H1 (cell line): ENCODE measurements at regions not wholly inside any gene's neighbourhood (a gene's known extent, or its start where the extent isn't known, plus 50 kb on each side); places are given as distances from the start of the nearest gene placed in this dataset.

Experiments used
- CTCF ChIA-PET: fragments of 300-600 bp; sonication (Branson Sonifier 250); formaldehyde crosslinking; loops from one replicate; lab custom pipeline; 2021; ENCODE audit not compliant: partially characterized antibody; lab: Charles Lee
- POLR2A ChIA-PET: fragments of 300-600 bp; sonication (Branson Sonifier 250); formaldehyde crosslinking; loops from one replicate; lab custom pipeline; 2021; ENCODE audit warnings: inconsistent platforms; ENCODE audit not compliant: partially characterized antibody; lab: Charles Lee
- DNase-seq, 2 experiments: peaks; one replicate each; pipeline versions ENCODE4 v3.0.0 to v3.0.0-alpha.2; 2010 to 2022; ENCODE audit warnings: low spot score in 2 of 2, low read depth in 1 of 2, mixed read lengths in 1 of 2
- FAIRE-seq: peaks from 2 replicates; lab custom pipeline; 2011; peaks lifted over from hg19 to GRCh38; lab: Jason Lieb, UNC
- H2AFZ ChIP-seq: 2 replicates; pipeline ENCODE4 v1.8.1; 2012; ENCODE audit warnings: low read length, inconsistent platforms
- H2AK5ac ChIP-seq: 2 replicates; pipeline ENCODE4 v1.6.1; 2013; ENCODE audit warnings: low read depth, low read length
- H2BK120ac ChIP-seq: replicated peaks from 2 replicates; pipeline ENCODE3; 2013; ENCODE audit warnings: low read depth, low read length, inconsistent platforms
- H2BK12ac ChIP-seq: 2 replicates; pipeline ENCODE4 v1.6.1; 2013; ENCODE audit warnings: low read depth, low read length
- H2BK15ac ChIP-seq: 2 replicates; pipeline ENCODE4 v1.6.1; 2013; ENCODE audit warnings: low read length
- H2BK20ac ChIP-seq: 2 replicates; pipeline ENCODE4 v1.6.1; 2013; ENCODE audit warnings: low read length
- H2BK5ac ChIP-seq: 2 replicates; pipeline ENCODE4 v1.6.1; 2013; ENCODE audit warnings: low read depth, low read length
- H3K14ac ChIP-seq: 2 replicates; pipeline ENCODE4 v1.6.1; 2013; ENCODE audit warnings: inconsistent platforms; ENCODE audit not compliant: insufficient read length
- H3K18ac ChIP-seq: 2 replicates; pipeline ENCODE4 v1.6.1; 2013; ENCODE audit warnings: low read length; ENCODE audit errors: extremely low read depth
- H3K23ac ChIP-seq: 2 replicates; pipeline ENCODE4 v1.6.1; 2013; ENCODE audit warnings: inconsistent platforms; ENCODE audit not compliant: insufficient read length
- H3K23me2 ChIP-seq: 2 replicates; pipeline ENCODE4 v1.6.1; 2013; ENCODE audit warnings: low read depth, low read length
- H3K27ac ChIP-seq: 2 replicates; pipeline ENCODE4 v1.6.1; 2011; ENCODE audit warnings: low read depth, low read length, inconsistent platforms
- H3K27me3 ChIP-seq, 4 experiments: replicated peaks in 1 of 4; 1 replicate in 1 of 4; 2 replicates in 3 of 4; pipeline versions ENCODE4 v1.6.1 to v1.8.1; 2011 to 2013; ENCODE audit warnings: low read length in 3 of 4, mild to moderate bottlenecking in 3 of 4, inconsistent platforms in 2 of 4, mixed read lengths in 2 of 4, moderate library complexity in 1 of 4; ENCODE audit not compliant: control insufficient read depth in 3 of 4, insufficient read depth in 3 of 4; ENCODE audit errors: extremely low read depth in 1 of 4
- H3K36me3 ChIP-seq, 4 experiments: 2 replicates each; pipeline versions ENCODE4 v1.6.1 to v1.8.1; 2011 to 2013; ENCODE audit warnings: mild to moderate bottlenecking in 4 of 4, low read length in 3 of 4, moderate library complexity in 2 of 4, control low read depth in 1 of 4, inconsistent platforms in 1 of 4; ENCODE audit not compliant: insufficient read depth in 4 of 4, control insufficient read depth in 2 of 4
- H3K4ac ChIP-seq: replicated peaks from 2 replicates; pipeline ENCODE3; 2013; ENCODE audit warnings: low read length, low read depth, mixed read lengths, inconsistent platforms; ENCODE audit not compliant: insufficient read length
- H3K4me1 ChIP-seq, 4 experiments: replicated peaks in 1 of 4; 1 replicate in 1 of 4; 2 replicates in 3 of 4; pipeline versions ENCODE4 v1.6.1 to v1.8.1; 2011 to 2013; ENCODE audit warnings: low read length in 3 of 4, inconsistent platforms in 2 of 4, mixed read lengths in 1 of 4; ENCODE audit not compliant: insufficient read depth in 4 of 4, control insufficient read depth in 3 of 4
- H3K4me2 ChIP-seq, 2 experiments: 2 replicates each; pipeline versions ENCODE4 v1.6.1 to v1.8.1; 2011 to 2013; ENCODE audit warnings: low read depth in 2 of 2, low read length in 2 of 2, control low read depth in 1 of 2, inconsistent platforms in 1 of 2, mild to moderate bottlenecking in 1 of 2; ENCODE audit not compliant: insufficient read depth in 1 of 2
- H3K4me3 ChIP-seq, 4 experiments: fragments of 200-600, 300-600 bp in 1 of 4; sonication (generic), shearing (Covaris generic), sonication (Bioruptor Twin) in 1 of 4; 2 replicates each; pipeline versions ENCODE4 v1.5.1 to v1.8.1; 2011 to 2016; ENCODE audit warnings: low read length in 4 of 4, low read depth in 3 of 4, control low read depth in 2 of 4, inconsistent platforms in 2 of 4, mild to moderate bottlenecking in 2 of 4, mixed read lengths in 1 of 4, moderate library complexity in 1 of 4; ENCODE audit not compliant: insufficient read depth in 2 of 4; ENCODE audit errors: extremely low read depth in 1 of 4
- H3K56ac ChIP-seq: replicated peaks from 2 replicates; pipeline ENCODE3; 2013; ENCODE audit warnings: low read depth, mild to moderate bottlenecking, mixed read lengths, low read length, inconsistent platforms; ENCODE audit not compliant: insufficient read length
- H3K79me1 ChIP-seq: 2 replicates; pipeline ENCODE4 v1.6.1; 2013; ENCODE audit warnings: low read depth, low read length, control low read depth
- H3K79me2 ChIP-seq, 2 experiments: 2 replicates each; pipeline versions ENCODE4 v1.6.1 to v1.8.1; 2012 to 2013; ENCODE audit warnings: low read length in 2 of 2, mild to moderate bottlenecking in 2 of 2, inconsistent platforms in 1 of 2; ENCODE audit not compliant: insufficient read depth in 2 of 2, control insufficient read depth in 1 of 2
- H3K9ac ChIP-seq, 4 experiments: replicated peaks in 1 of 4; 1 replicate in 1 of 4; 2 replicates in 3 of 4; pipeline versions ENCODE4 v1.6.1 to v1.8.1; 2011 to 2013; ENCODE audit warnings: low read depth in 3 of 4, low read length in 3 of 4, control low read depth in 2 of 4, mild to moderate bottlenecking in 2 of 4, moderate library complexity in 2 of 4, inconsistent platforms in 1 of 4; ENCODE audit errors: extremely low read depth in 1 of 4
- H3K9me3 ChIP-seq, 2 experiments: 2 replicates each; pipeline versions ENCODE4 v1.6.1 to v1.8.1; 2012 to 2013; ENCODE audit warnings: mild to moderate bottlenecking in 2 of 2, moderate library complexity in 2 of 2, control low read depth in 1 of 2, inconsistent platforms in 1 of 2, low read depth in 1 of 2, low read length in 1 of 2, mixed read lengths in 1 of 2; ENCODE audit not compliant: insufficient read depth in 2 of 2
- H4K20me1 ChIP-seq, 2 experiments: replicated peaks in 1 of 2; 2 replicates each; pipeline versions ENCODE3 to v1.8.1; 2011 to 2013; ENCODE audit warnings: inconsistent platforms in 2 of 2, low read length in 2 of 2, mild to moderate bottlenecking in 1 of 2; ENCODE audit not compliant: insufficient read depth in 2 of 2, control insufficient read depth in 1 of 2
- H4K5ac ChIP-seq: 2 replicates; pipeline ENCODE4 v1.6.1; 2013; ENCODE audit warnings: low read length, low read depth, mixed read lengths, inconsistent platforms; ENCODE audit not compliant: insufficient read length
- H4K8ac ChIP-seq: 2 replicates; pipeline ENCODE4 v1.8.0; 2013; ENCODE audit warnings: mild to moderate bottlenecking, moderate library complexity, low read length, inconsistent platforms; ENCODE audit not compliant: insufficient read depth; ENCODE audit errors: extremely low read depth
- H4K91ac ChIP-seq: replicated peaks from 2 replicates; pipeline ENCODE3; 2013; ENCODE audit warnings: low read length, mixed read lengths, inconsistent platforms; ENCODE audit not compliant: insufficient read length
- BCL11A ChIP-seq, 2 experiments: IDR thresholded peaks; one replicate each; pipeline ENCODE4 v1.6.1; 2011; ENCODE audit warnings: low read depth in 2 of 2, low read length in 2 of 2, mild to moderate bottlenecking in 2 of 2
- EP300 ChIP-seq, 2 experiments: IDR thresholded peaks; 1 replicate in 1 of 2; 2 replicates in 1 of 2; pipeline ENCODE4 v1.6.1; 2011 to 2012; ENCODE audit warnings: low read depth in 2 of 2, low read length in 2 of 2, mild to moderate bottlenecking in 2 of 2, borderline replicate concordance in 1 of 2, inconsistent platforms in 1 of 2, moderate library complexity in 1 of 2
- FOSL1 ChIP-seq: IDR thresholded peaks from 2 replicates; pipeline ENCODE4 v1.6.1; 2011; ENCODE audit warnings: mild to moderate bottlenecking, low read depth, low read length, moderate library complexity; ENCODE audit not compliant: insufficient read depth
- MAFK ChIP-seq: IDR thresholded peaks from 2 replicates; pipeline ENCODE4 v1.6.1; 2012; ENCODE audit warnings: low read depth, mild to moderate bottlenecking, improper control_type of control experiment, low read length
- POLR2AphosphoS5 ChIP-seq: IDR thresholded peaks from 2 replicates; pipeline ENCODE4 v1.6.1; 2011; ENCODE audit warnings: low read depth, low read length
- USF2 ChIP-seq: IDR thresholded peaks from 2 replicates; pipeline ENCODE4 v1.6.1; 2011; ENCODE audit warnings: low read length, improper control_type of control experiment
- WGBS, 2 experiments: shearing (Covaris generic) in 1 of 2; methylation state at CpG; one replicate each; pipeline versions ENCODE4 v1.1.6 to v1.1.7; 2013 to 2015; ENCODE audit warnings: low lambda C conversion rate in 2 of 2, mixed read lengths in 2 of 2, inconsistent platforms in 1 of 2, low coverage in 1 of 2, missing lambda C conversion rate in 1 of 2; ENCODE audit not compliant: insufficient replicate concordance in 2 of 2, insufficient coverage in 1 of 2, insufficient read length in 1 of 2; ENCODE audit errors: extremely low coverage in 1 of 2, missing lambda C conversion rate in 1 of 2; 5-methylcytosine and 5-hydroxymethylcytosine counted together

DNA sequence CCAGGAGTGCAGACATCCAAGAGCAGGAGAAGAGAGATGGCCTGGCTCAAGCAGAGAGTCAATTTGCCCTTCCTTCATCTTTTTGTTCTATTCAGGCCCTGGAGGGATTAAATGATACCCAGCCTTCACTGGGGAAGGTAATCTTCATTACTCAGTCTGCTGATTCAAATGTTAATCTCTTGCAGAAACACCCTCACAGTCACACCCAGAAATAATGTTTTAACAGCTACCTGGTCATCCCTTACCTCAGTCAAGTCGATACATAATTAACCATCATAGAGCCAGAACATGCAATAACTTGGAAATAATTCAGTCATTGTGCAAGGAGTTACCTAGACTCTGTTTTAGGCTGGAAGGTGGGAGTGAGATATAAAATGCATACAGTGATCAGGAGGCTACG is 163.7 kb upstream of the TNP1 start:
- H3K18ac ChIP-seq = no peak overlapping the region
- no peak overlapping the region for H2AK5ac ChIP-seq
- no peak overlapping the region for H3K27ac ChIP-seq
- POLR2A ChIA-PET = no interaction called here
- no peaks in the 10 kb centered on the region for H3K36me3 ChIP-seq
- no peaks in the 10 kb centered on the region for H3K4me1 ChIP-seq
- H3K79me2 ChIP-seq = no peaks in the 10 kb centered on the region
- no peaks in the 10 kb centered on the region for H4K20me1 ChIP-seq
- H3K14ac ChIP-seq = no peak overlapping the region
- no peak overlapping the region for H3K4ac ChIP-seq
- no peaks in the 10 kb centered on the region for H3K79me1 ChIP-seq
- H3K9me3 ChIP-seq = no peaks in the 10 kb centered on the region; a peak in 1 of 4 replicates
- H2BK12ac ChIP-seq = no peak overlapping the region
- H3K23me2 ChIP-seq = no peaks in the 10 kb centered on the region
- no peak overlapping the region for H2BK15ac ChIP-seq
- H2BK120ac ChIP-seq = no peak overlapping the region
- H2BK5ac ChIP-seq = no peak overlapping the region
- no peak overlapping the region for H2BK20ac ChIP-seq
- DNase-seq = no peak
- no peak overlapping the region for H3K23ac ChIP-seq
- H2AFZ ChIP-seq = no peak overlapping the region
- 89% methylated on average over 2 of the region's 2 CpGs; no CpG with 5 or more reads in 1 of the 2 experiments for WGBS, 2 experiments
- H4K8ac ChIP-seq = no peak overlapping the region
- H4K91ac ChIP-seq = no peak overlapping the region
- no peak overlapping the region for H3K4me3 ChIP-seq
- no peak overlapping the region for H3K4me2 ChIP-seq
- TF ChIP-seq MAFK (no peak), USF2 (no peak), POLR2AphosphoS5 (no peak), EP300 (IDR thresholded peaks at IDR 0.05; ENCODE audit: borderline replicate concordance in 1 of 2, low read depth in 2 of 2, low read length in 2 of 2) (no peak), BCL11A (IDR thresholded peaks at IDR 0.05; ENCODE audit: low read depth in 2 of 2, low read length in 2 of 2) (no peak), FOSL1 (no peak)
- TF ChIP-seq, all 59 proteins: peak for 0
- Histone ChIP-seq H3K56ac (no peak overlapping the region), H3K27me3 (no peaks in the 10 kb centered on the region), H4K5ac (no peak overlapping the region), H3K9ac (no peak overlapping the region)
- FAIRE-seq = no peak
- CTCF ChIA-PET = no interaction called here
